H1 (cell line): ENCODE measurements at regions not wholly inside any gene's neighbourhood (a gene's known extent, or its start where the extent isn't known, plus 50 kb on each side); places are given as distances from the start of the nearest gene placed in this dataset.

ENCODE experiments used
- CTCF ChIA-PET: fragments of 300-600 bp; sonication (Branson Sonifier 250); formaldehyde crosslinking; loops from one replicate; lab custom pipeline; 2021; ENCODE audit not compliant: partially characterized antibody; lab: Charles Lee
- POLR2A ChIA-PET: fragments of 300-600 bp; sonication (Branson Sonifier 250); formaldehyde crosslinking; loops from one replicate; lab custom pipeline; 2021; ENCODE audit warnings: inconsistent platforms; ENCODE audit not compliant: partially characterized antibody; lab: Charles Lee
- DNase-seq, 2 experiments: peaks; one replicate each; pipeline versions ENCODE4 v3.0.0 to v3.0.0-alpha.2; 2010 to 2022; ENCODE audit warnings: low spot score in 2 of 2, low read depth in 1 of 2, mixed read lengths in 1 of 2
- FAIRE-seq: peaks from 2 replicates; lab custom pipeline; 2011; peaks lifted over from hg19 to GRCh38; lab: Jason Lieb, UNC
- H2AFZ ChIP-seq: 2 replicates; pipeline ENCODE4 v1.8.1; 2012; ENCODE audit warnings: low read length, inconsistent platforms
- H2AK5ac ChIP-seq: 2 replicates; pipeline ENCODE4 v1.6.1; 2013; ENCODE audit warnings: low read depth, low read length
- H2BK120ac ChIP-seq: replicated peaks from 2 replicates; pipeline ENCODE3; 2013; ENCODE audit warnings: low read depth, low read length, inconsistent platforms
- H2BK12ac ChIP-seq: 2 replicates; pipeline ENCODE4 v1.6.1; 2013; ENCODE audit warnings: low read depth, low read length
- H2BK15ac ChIP-seq: 2 replicates; pipeline ENCODE4 v1.6.1; 2013; ENCODE audit warnings: low read length
- H2BK20ac ChIP-seq: 2 replicates; pipeline ENCODE4 v1.6.1; 2013; ENCODE audit warnings: low read length
- H2BK5ac ChIP-seq: 2 replicates; pipeline ENCODE4 v1.6.1; 2013; ENCODE audit warnings: low read depth, low read length
- H3K14ac ChIP-seq: 2 replicates; pipeline ENCODE4 v1.6.1; 2013; ENCODE audit warnings: inconsistent platforms; ENCODE audit not compliant: insufficient read length
- H3K18ac ChIP-seq: 2 replicates; pipeline ENCODE4 v1.6.1; 2013; ENCODE audit warnings: low read length; ENCODE audit errors: extremely low read depth
- H3K23ac ChIP-seq: 2 replicates; pipeline ENCODE4 v1.6.1; 2013; ENCODE audit warnings: inconsistent platforms; ENCODE audit not compliant: insufficient read length
- H3K23me2 ChIP-seq: 2 replicates; pipeline ENCODE4 v1.6.1; 2013; ENCODE audit warnings: low read depth, low read length
- H3K27ac ChIP-seq: 2 replicates; pipeline ENCODE4 v1.6.1; 2011; ENCODE audit warnings: low read depth, low read length, inconsistent platforms
- H3K27me3 ChIP-seq, 4 experiments: replicated peaks in 1 of 4; 1 replicate in 1 of 4; 2 replicates in 3 of 4; pipeline versions ENCODE4 v1.6.1 to v1.8.1; 2011 to 2013; ENCODE audit warnings: low read length in 3 of 4, mild to moderate bottlenecking in 3 of 4, inconsistent platforms in 2 of 4, mixed read lengths in 2 of 4, moderate library complexity in 1 of 4; ENCODE audit not compliant: control insufficient read depth in 3 of 4, insufficient read depth in 3 of 4; ENCODE audit errors: extremely low read depth in 1 of 4
- H3K36me3 ChIP-seq, 4 experiments: 2 replicates each; pipeline versions ENCODE4 v1.6.1 to v1.8.1; 2011 to 2013; ENCODE audit warnings: mild to moderate bottlenecking in 4 of 4, low read length in 3 of 4, moderate library complexity in 2 of 4, control low read depth in 1 of 4, inconsistent platforms in 1 of 4; ENCODE audit not compliant: insufficient read depth in 4 of 4, control insufficient read depth in 2 of 4
- H3K4ac ChIP-seq: replicated peaks from 2 replicates; pipeline ENCODE3; 2013; ENCODE audit warnings: low read length, low read depth, mixed read lengths, inconsistent platforms; ENCODE audit not compliant: insufficient read length
- H3K4me1 ChIP-seq, 4 experiments: replicated peaks in 1 of 4; 1 replicate in 1 of 4; 2 replicates in 3 of 4; pipeline versions ENCODE4 v1.6.1 to v1.8.1; 2011 to 2013; ENCODE audit warnings: low read length in 3 of 4, inconsistent platforms in 2 of 4, mixed read lengths in 1 of 4; ENCODE audit not compliant: insufficient read depth in 4 of 4, control insufficient read depth in 3 of 4
- H3K4me2 ChIP-seq, 2 experiments: 2 replicates each; pipeline versions ENCODE4 v1.6.1 to v1.8.1; 2011 to 2013; ENCODE audit warnings: low read depth in 2 of 2, low read length in 2 of 2, control low read depth in 1 of 2, inconsistent platforms in 1 of 2, mild to moderate bottlenecking in 1 of 2; ENCODE audit not compliant: insufficient read depth in 1 of 2
- H3K4me3 ChIP-seq, 4 experiments: fragments of 200-600, 300-600 bp in 1 of 4; sonication (generic), shearing (Covaris generic), sonication (Bioruptor Twin) in 1 of 4; 2 replicates each; pipeline versions ENCODE4 v1.5.1 to v1.8.1; 2011 to 2016; ENCODE audit warnings: low read length in 4 of 4, low read depth in 3 of 4, control low read depth in 2 of 4, inconsistent platforms in 2 of 4, mild to moderate bottlenecking in 2 of 4, mixed read lengths in 1 of 4, moderate library complexity in 1 of 4; ENCODE audit not compliant: insufficient read depth in 2 of 4; ENCODE audit errors: extremely low read depth in 1 of 4
- H3K56ac ChIP-seq: replicated peaks from 2 replicates; pipeline ENCODE3; 2013; ENCODE audit warnings: low read depth, mild to moderate bottlenecking, mixed read lengths, low read length, inconsistent platforms; ENCODE audit not compliant: insufficient read length
- H3K79me1 ChIP-seq: 2 replicates; pipeline ENCODE4 v1.6.1; 2013; ENCODE audit warnings: low read depth, low read length, control low read depth
- H3K79me2 ChIP-seq, 2 experiments: 2 replicates each; pipeline versions ENCODE4 v1.6.1 to v1.8.1; 2012 to 2013; ENCODE audit warnings: low read length in 2 of 2, mild to moderate bottlenecking in 2 of 2, inconsistent platforms in 1 of 2; ENCODE audit not compliant: insufficient read depth in 2 of 2, control insufficient read depth in 1 of 2
- H3K9ac ChIP-seq, 4 experiments: replicated peaks in 1 of 4; 1 replicate in 1 of 4; 2 replicates in 3 of 4; pipeline versions ENCODE4 v1.6.1 to v1.8.1; 2011 to 2013; ENCODE audit warnings: low read depth in 3 of 4, low read length in 3 of 4, control low read depth in 2 of 4, mild to moderate bottlenecking in 2 of 4, moderate library complexity in 2 of 4, inconsistent platforms in 1 of 4; ENCODE audit errors: extremely low read depth in 1 of 4
- H3K9me3 ChIP-seq, 2 experiments: 2 replicates each; pipeline versions ENCODE4 v1.6.1 to v1.8.1; 2012 to 2013; ENCODE audit warnings: mild to moderate bottlenecking in 2 of 2, moderate library complexity in 2 of 2, control low read depth in 1 of 2, inconsistent platforms in 1 of 2, low read depth in 1 of 2, low read length in 1 of 2, mixed read lengths in 1 of 2; ENCODE audit not compliant: insufficient read depth in 2 of 2
- H4K20me1 ChIP-seq, 2 experiments: replicated peaks in 1 of 2; 2 replicates each; pipeline versions ENCODE3 to v1.8.1; 2011 to 2013; ENCODE audit warnings: inconsistent platforms in 2 of 2, low read length in 2 of 2, mild to moderate bottlenecking in 1 of 2; ENCODE audit not compliant: insufficient read depth in 2 of 2, control insufficient read depth in 1 of 2
- H4K5ac ChIP-seq: 2 replicates; pipeline ENCODE4 v1.6.1; 2013; ENCODE audit warnings: low read length, low read depth, mixed read lengths, inconsistent platforms; ENCODE audit not compliant: insufficient read length
- H4K8ac ChIP-seq: 2 replicates; pipeline ENCODE4 v1.8.0; 2013; ENCODE audit warnings: mild to moderate bottlenecking, moderate library complexity, low read length, inconsistent platforms; ENCODE audit not compliant: insufficient read depth; ENCODE audit errors: extremely low read depth
- H4K91ac ChIP-seq: replicated peaks from 2 replicates; pipeline ENCODE3; 2013; ENCODE audit warnings: low read length, mixed read lengths, inconsistent platforms; ENCODE audit not compliant: insufficient read length
- ASH2L ChIP-seq: fragments of 200-600, 300-600 bp; sonication (generic); IDR thresholded peaks from one replicate; pipeline ENCODE4 v1.7.1; 2017; ENCODE audit warnings: low read length
- CBX8 ChIP-seq: fragments of 300-800, 300-1000 bp; sonication (generic); IDR thresholded peaks from 2 replicates; pipeline ENCODE4 v1.7.1; 2016; ENCODE audit warnings: low read depth, low read length, borderline replicate concordance
- CTCF ChIP-seq, 3 experiments: IDR thresholded peaks; 1 replicate in 2 of 3; 2 replicates in 1 of 3; pipeline versions ENCODE4 v1.5.1 to v1.6.1; 2011; ENCODE audit warnings: low read length in 3 of 3, mild to moderate bottlenecking in 3 of 3, inconsistent platforms in 2 of 3, low read depth in 1 of 3, moderate library complexity in 1 of 3; ENCODE audit not compliant: insufficient read depth in 1 of 3; ENCODE audit errors: control extremely low read depth in 1 of 3
- EP300 ChIP-seq, 2 experiments: IDR thresholded peaks; 1 replicate in 1 of 2; 2 replicates in 1 of 2; pipeline ENCODE4 v1.6.1; 2011 to 2012; ENCODE audit warnings: low read depth in 2 of 2, low read length in 2 of 2, mild to moderate bottlenecking in 2 of 2, borderline replicate concordance in 1 of 2, inconsistent platforms in 1 of 2, moderate library complexity in 1 of 2
- EZH2 ChIP-seq: fragments of 200-600 bp; sonication (generic); IDR thresholded peaks from 2 replicates; pipeline ENCODE4 v1.7.1; 2012; ENCODE audit warnings: low read depth, mild to moderate bottlenecking, moderate library complexity, low read length, inconsistent platforms; ENCODE audit not compliant: severe bottlenecking
- RAD21 ChIP-seq, 2 experiments: IDR thresholded peaks in 1 of 2; conservative IDR thresholded peaks in 1 of 2; 2 replicates each; pipeline ENCODE4 v1.6.1; 2011; ENCODE audit warnings: low read depth in 2 of 2, low read length in 2 of 2, improper control_type of control experiment in 1 of 2, inconsistent platforms in 1 of 2, mild to moderate bottlenecking in 1 of 2, moderate library complexity in 1 of 2
- SP1 ChIP-seq: IDR thresholded peaks from 2 replicates; pipeline ENCODE4 v1.6.1; 2011; ENCODE audit warnings: low read depth, low read length
- WGBS, 2 experiments: shearing (Covaris generic) in 1 of 2; methylation state at CpG; one replicate each; pipeline versions ENCODE4 v1.1.6 to v1.1.7; 2013 to 2015; ENCODE audit warnings: low lambda C conversion rate in 2 of 2, mixed read lengths in 2 of 2, inconsistent platforms in 1 of 2, low coverage in 1 of 2, missing lambda C conversion rate in 1 of 2; ENCODE audit not compliant: insufficient replicate concordance in 2 of 2, insufficient coverage in 1 of 2, insufficient read length in 1 of 2; ENCODE audit errors: extremely low coverage in 1 of 2, missing lambda C conversion rate in 1 of 2; 5-methylcytosine and 5-hydroxymethylcytosine counted together

GRCh38 chr6:100099189-100100074 is 105.4 kb upstream of the MCHR2 start:
- TF ChIP-seq EP300 (IDR thresholded peaks at IDR 0.05; ENCODE audit: borderline replicate concordance in 1 of 2, low read depth in 2 of 2, low read length in 2 of 2) (no peak), ASH2L (no peak), CTCF (IDR thresholded peaks at IDR 0.05; ENCODE audit: control extremely low read depth in 1 of 3, insufficient read depth in 1 of 3, low read depth in 1 of 3, low read length in 3 of 3) (peak in 2 of 3 experiments; percentile 18 to 29; a peak in 2 of 4 replicates), EZH2 (no peak), RAD21 (IDR thresholded peaks at IDR 0.05 in 1 of 2, conservative IDR thresholded peaks at IDR 0.05 in 1 of 2; ENCODE audit: low read depth in 2 of 2, low read length in 2 of 2) (peak in 1 of 2 experiments; percentile 44; a peak in 3 of 4 replicates), SP1 (no peak), CBX8 (no peak)
- TF ChIP-seq, all 59 proteins: peak for 2

More at GRCh38 chr6:100099189-100100074, 105.4 kb upstream of the MCHR2 start:
- Histone ChIP-seq H2BK5ac (no peak overlapping the region), H3K27ac (no peak overlapping the region), H3K56ac (no peak overlapping the region), H3K4me3 (no peak overlapping the region), H4K91ac (no peak overlapping the region), H2BK20ac (no peak overlapping the region), H4K20me1 (no peaks in the 10 kb centered on the region), H3K79me1 (no peaks in the 10 kb centered on the region), H3K23ac (no peak overlapping the region), H3K9me3 (no peaks in the 10 kb centered on the region), H4K5ac (no peak overlapping the region), H2AK5ac (no peak overlapping the region), H2BK15ac (no peak overlapping the region), H3K27me3 (no peaks in the 10 kb centered on the region), H3K36me3 (no peaks in the 10 kb centered on the region), H3K18ac (no peak overlapping the region), H3K23me2 (no peaks in the 10 kb centered on the region), H3K79me2 (no peaks in the 10 kb centered on the region), H2AFZ (no peak overlapping the region), H3K4me2 (no peak overlapping the region), H2BK12ac (no peak overlapping the region), H3K4ac (no peak overlapping the region), H3K14ac (no peak overlapping the region), H3K9ac (no peak overlapping the region), H3K4me1 (no peaks in the 10 kb centered on the region), H2BK120ac (no peak overlapping the region), H4K8ac (no peak overlapping the region)
- peak; percentile 68 for FAIRE-seq
- 78% methylated on average over 4 of the region's 4 CpGs; no CpG with 5 or more reads in 1 of the 2 experiments for WGBS, 2 experiments
- CTCF ChIA-PET: interaction anchor here (0.6 to 6.3 kb wide), 41 partner anchors 7 to 756 kb away, joined by 3 to 55 read pairs (median 4); no protein-coding TSS in a partner anchor
- POLR2A ChIA-PET: no interaction called here
- DNase-seq: no peak
